GM18858 (cell line): ENCODE measurements at regions not wholly inside any gene's neighbourhood (a gene's known extent, or its start where the extent isn't known, plus 50 kb on each side); places are given as distances from the start of the nearest gene placed in this dataset.
"Not testable (repeated sequence)": the region's sequence is repeated elsewhere in the genome, so short reads cannot be mapped to it uniquely, and the experiment has no call there.

Experiments used
- ATAC-seq: cut with Tn5 transposase; IDR thresholded peaks from one replicate; pipeline ENCODE4 v1.9.1; 2021; ENCODE audit not compliant: unreplicated experiment

- no peak for ATAC-seq
These were observed 167.1 kb upstream of the CNKSR2 start for GRCh38 chrX:21207080-21207479.

- not testable (repeated sequence) for ATAC-seq
These were observed 155.0 kb upstream of the CNKSR2 start for GRCh38 chrX:21219208-21219607.

- ATAC-seq, result no peak
These were observed 148.6 kb upstream of the CNKSR2 start for GRCh38 chrX:21225643-21226042.

- not testable (repeated sequence) for ATAC-seq
These were observed 145.2 kb upstream of the CNKSR2 start for GRCh38 chrX:21228974-21229373.

- ATAC-seq, result peak; percentile 88
These were observed 119.1 kb upstream of the CNKSR2 start for GRCh38 chrX:21255032-21255618.

- no peak for ATAC-seq
These were observed 107.3 kb upstream of the CNKSR2 start for GRCh38 chrX:21266949-21267348.

- ATAC-seq, result no peak
These were observed 97.3 kb upstream of the CNKSR2 start for GRCh38 chrX:21276736-21277433.

GRCh38 chrX:21289232-21289631 lies 85.0 kb upstream of the CNKSR2 start:
- no peak for ATAC-seq

GRCh38 chrX:21295246-21295820 lies 78.9 kb upstream of the CNKSR2 start:
- no peak for ATAC-seq

- no peak for ATAC-seq
These were observed 68.3 kb upstream of the CNKSR2 start for GRCh38 chrX:21305799-21306336.

GRCh38 chrX:21319323-21319722 lies 54.9 kb upstream of the CNKSR2 start:
- ATAC-seq, result no peak
